ENCODE measurements at regions not wholly inside any gene's neighbourhood (a gene's known extent, or its start where the extent isn't known, plus 50 kb on each side); places are given as distances from the start of the nearest gene placed in this dataset.

DNA sequence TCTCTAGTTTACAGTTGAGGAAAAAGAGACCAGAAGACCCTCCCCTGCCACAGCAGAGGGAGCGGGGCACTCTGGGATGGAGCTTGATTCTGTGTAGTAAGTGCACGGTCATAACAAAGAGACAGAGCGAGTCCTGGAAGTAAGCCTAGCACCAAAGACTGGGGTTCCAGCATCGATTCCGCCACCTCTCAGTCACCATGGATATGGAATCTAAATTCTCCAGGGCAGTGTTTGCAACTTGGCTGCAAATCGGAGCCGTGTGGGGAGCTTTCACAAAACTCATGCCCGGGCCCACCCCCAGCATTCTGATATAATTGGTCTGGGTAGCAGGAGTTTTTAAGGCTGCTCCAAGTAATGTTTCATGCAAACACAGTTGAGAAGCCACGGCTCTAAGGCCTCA is 129.5 kb upstream of the OPCML start:
- Histone ChIP-seq H3K9me3 (ENCODE audit: control insufficient read depth, low read depth, low read length) (no peaks in the 10 kb centered on the region), H3K27me3 (ENCODE audit: insufficient read depth, low read length) (no peaks in the 10 kb centered on the region), H2BK15ac (ENCODE audit: low read depth, low read length) (no peak overlapping the region), H2AFZ (ENCODE audit: low read length) (no peak overlapping the region), H3K9ac (ENCODE audit: extremely low read depth, insufficient read length, low read length) (no peak overlapping the region), H4K91ac (ENCODE audit: insufficient read length, low read depth, low read length) (no peak overlapping the region), H3K23me2 (ENCODE audit: insufficient read length, low read depth, low read length, poor library complexity, severe bottlenecking) (no peaks in the 10 kb centered on the region), H3T11ph (ENCODE audit: low read length) (no peak overlapping the region), H2BK120ac (ENCODE audit: low read depth, low read length, poor library complexity, severe bottlenecking) (no peak overlapping the region), H3K14ac (ENCODE audit: insufficient read depth, low read length) (no peak overlapping the region), H4K20me1 (ENCODE audit: control insufficient read depth, insufficient read depth, insufficient read length) (no peaks in the 10 kb centered on the region), H2BK12ac (ENCODE audit: insufficient read length, low read depth, low read length) (no peak overlapping the region), H3K18ac (ENCODE audit: insufficient read length, low read depth, low read length) (no peak overlapping the region), H3K4ac (ENCODE audit: low read depth, low read length) (no peak overlapping the region), H3K56ac (ENCODE audit: insufficient read length, low read depth, low read length) (no peak overlapping the region), H2BK20ac (ENCODE audit: low read depth, low read length, poor library complexity, severe bottlenecking) (no peak overlapping the region), H3K4me1 (ENCODE audit: insufficient read depth, low read length) (peaks cover 3% of the 10 kb centered on the region; the same call in 1 of the 2 replicates), H4K5ac (ENCODE audit: insufficient read length, low read depth, low read length) (no peak overlapping the region), H3K27ac (ENCODE audit: insufficient read length, low read depth, low read length) (no peak overlapping the region), H3K23ac (ENCODE audit: insufficient read length, low read depth, low read length) (no peak overlapping the region), H3K4me2 (ENCODE audit: insufficient read depth, insufficient read length, low read length) (no peak overlapping the region), H3K79me2 (ENCODE audit: insufficient read depth, low read length) (no peaks in the 10 kb centered on the region), H2BK5ac (ENCODE audit: insufficient read length, low read length) (no peak overlapping the region), H4K8ac (replicated peaks; ENCODE audit: insufficient read length, low read depth, low read length) (no peak overlapping the region), H3K79me1 (ENCODE audit: insufficient read depth, low read depth, low read length, poor library complexity, severe bottlenecking) (no peaks in the 10 kb centered on the region), H2AK5ac (ENCODE audit: insufficient read length, low read length) (no peak overlapping the region)
- no peak overlapping the region for H3K4me3 Mint-ChIP-seq
- TF ChIP-seq, protein P1, sequence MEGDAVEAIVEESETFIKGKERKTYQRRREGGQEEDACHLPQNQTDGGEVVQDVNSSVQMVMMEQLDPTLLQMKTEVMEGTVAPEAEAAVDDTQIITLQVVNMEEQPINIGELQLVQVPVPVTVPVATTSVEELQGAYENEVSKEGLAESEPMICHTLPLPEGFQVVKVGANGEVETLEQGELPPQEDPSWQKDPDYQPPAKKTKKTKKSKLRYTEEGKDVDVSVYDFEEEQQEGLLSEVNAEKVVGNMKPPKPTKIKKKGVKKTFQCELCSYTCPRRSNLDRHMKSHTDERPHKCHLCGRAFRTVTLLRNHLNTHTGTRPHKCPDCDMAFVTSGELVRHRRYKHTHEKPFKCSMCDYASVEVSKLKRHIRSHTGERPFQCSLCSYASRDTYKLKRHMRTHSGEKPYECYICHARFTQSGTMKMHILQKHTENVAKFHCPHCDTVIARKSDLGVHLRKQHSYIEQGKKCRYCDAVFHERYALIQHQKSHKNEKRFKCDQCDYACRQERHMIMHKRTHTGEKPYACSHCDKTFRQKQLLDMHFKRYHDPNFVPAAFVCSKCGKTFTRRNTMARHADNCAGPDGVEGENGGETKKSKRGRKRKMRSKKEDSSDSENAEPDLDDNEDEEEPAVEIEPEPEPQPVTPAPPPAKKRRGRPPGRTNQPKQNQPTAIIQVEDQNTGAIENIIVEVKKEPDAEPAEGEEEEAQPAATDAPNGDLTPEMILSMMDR (conservative IDR thresholded peaks at IDR 0.05): no peak
- H3K9me3 Mint-ChIP-seq: no peaks in the 10 kb centered on the region
- no peak overlapping the region for H3K27ac Mint-ChIP-seq
- WGBS (ENCODE audit: extremely low coverage, insufficient read length, low lambda C conversion rate): no CpG with 5 or more reads among the region's 9 CpGs
- peak; percentile 4 for DNase-seq
- H3K36me3 Mint-ChIP-seq (ENCODE audit: insufficient read depth in 1 of 3, low read depth in 3 of 3): no peaks in the 10 kb centered on the region
- peaks cover 19 to 22% of the 10 kb centered on the region in 2 experiments for H3K4me1 Mint-ChIP-seq
- H3K27me3 Mint-ChIP-seq (ENCODE audit: low read depth): peaks cover 8% of the 10 kb centered on the region

Measured in H9 (cell line).